Heart right ventricle (tissue), 16 donors: ENCODE measurements at regions not wholly inside any gene's neighbourhood (a gene's known extent, or its start where the extent isn't known, plus 50 kb on each side); places are given as distances from the start of the nearest gene placed in this dataset.

Experiments used
- ATAC-seq, 8 donors: fragments of 200-7000 bp; cut with Tn5 transposase; one replicate each; pipeline ENCODE4 v1.9.1; 2020; ENCODE audit warnings: mild to moderate bottlenecking in 8 of 8, moderate library complexity in 8 of 8, moderate number of reproducible peaks in 1 of 8
- DNase-seq, 2 donors: peaks; one replicate each; pipeline ENCODE4 v3.0.0-alpha.2; 2020
- H3K27ac ChIP-seq, 10 donors: fragments of 200-600 bp; sonication (generic) in 2 of 10; one replicate each; pipeline versions ENCODE4 v1.5.0 to v1.8.0; 2020 to 2022; ENCODE audit warnings: mild to moderate bottlenecking in 3 of 10
- H3K27me3 ChIP-seq, 7 donors: fragments of 200-600 bp; one replicate each; pipeline ENCODE4 v1.8.0; 2021 to 2022; ENCODE audit warnings: mild to moderate bottlenecking in 2 of 7
- H3K36me3 ChIP-seq, 9 donors: fragments of 200-600 bp; sonication (generic) in 1 of 9; one replicate each; pipeline versions ENCODE4 v1.5.0 to v1.8.0; 2020 to 2022; ENCODE audit warnings: mild to moderate bottlenecking in 2 of 9
- H3K4me1 ChIP-seq, 9 donors: fragments of 200-600 bp; sonication (generic) in 1 of 9; one replicate each; pipeline versions ENCODE4 v1.5.0 to v1.8.0; 2020 to 2022; ENCODE audit warnings: mild to moderate bottlenecking in 4 of 9
- H3K4me3 ChIP-seq, 10 donors: fragments of 200-600 bp; sonication (generic) in 2 of 10; one replicate each; pipeline versions ENCODE4 v1.5.0 to v1.8.0; 2020 to 2022; ENCODE audit warnings: mild to moderate bottlenecking in 7 of 10, moderate library complexity in 2 of 10
- H3K9me3 ChIP-seq, 11 donors: fragments of 200-600 bp in 10 of 11; sonication (generic) in 2 of 11; one replicate each; pipeline versions ENCODE4 v1.5.0 to v1.8.0; 2013 to 2022; ENCODE audit warnings: mild to moderate bottlenecking in 2 of 11, control low read depth in 1 of 11, moderate library complexity in 1 of 11
- WGBS, 2 donors: extraction: QIAGEN DNeasy Blood & Tissue Kit; methylation state at CpG; one replicate each; pipeline ENCODE4 v1.1.7; 2013; ENCODE audit warnings: inconsistent platforms in 1 of 2; 5-methylcytosine and 5-hydroxymethylcytosine counted together
- intact Hi-C, 10 donors: fragments of 100-400 bp; cut with DNase I; formaldehyde crosslinking; loops; one replicate each; pipeline versions ENCODE4 v1.11.1 to v1.14.2; 2022
- TF ChIP-seq, protein P1 (sequence below), 9 donors: fragments of 200-600 bp; sonication (generic) in 2 of 9; IDR thresholded peaks; one replicate each; pipeline versions ENCODE4 v1.5.0 to v1.8.0; 2021 to 2022; ENCODE audit warnings: antibody characterized with exemption in 9 of 9, mild to moderate bottlenecking in 5 of 9, moderate library complexity in 1 of 9
- donor health status: Arrhythmogenic right ventricular cardiomyopathy.
- donor health status: ischemic (EF 13 %, LVEDD 7.1; RV severe dilation, severe dysfunction).
- donor health status: healthy with polysubstance abuse.
- donor health status: DM: no; HTN: yes; CAD: no.
- donor health status: DM: no; HTN: no; CAD: no.
- donor health status: ischemic (EF 25% LVEDD 6.9; RV normal size, moderate dysfunction).
- donor health status: ischemic (EF 25% LVEDD 5.7; RV mildly dilated, moderate dysfunction).
- donor health status: healthy.
- donor health status: DM: yes; HTN: yes; CAD: no.
- donor health status: Ischemic cardiomyopathy.
- donor health status: ischemic (EF 35%, LVEDD 5.7; RV mildly dilated, moderate dysfunction).
- donor health status: nonischemic (EF 11% LVEDD 7.7; RV severe dilation, severe dysfunction).
- donor health status: DM: yes; HTN: yes; CAD: no.
- donor health status: PGD.
- donor health status: ischemic (EF 29% LVEDD 5.4; RV normal size, mild dysfunction).
- donor health status: nonischemic (EF 23%, LVEDD 6.1; RV moderate dilation, normal function).

DNA sequence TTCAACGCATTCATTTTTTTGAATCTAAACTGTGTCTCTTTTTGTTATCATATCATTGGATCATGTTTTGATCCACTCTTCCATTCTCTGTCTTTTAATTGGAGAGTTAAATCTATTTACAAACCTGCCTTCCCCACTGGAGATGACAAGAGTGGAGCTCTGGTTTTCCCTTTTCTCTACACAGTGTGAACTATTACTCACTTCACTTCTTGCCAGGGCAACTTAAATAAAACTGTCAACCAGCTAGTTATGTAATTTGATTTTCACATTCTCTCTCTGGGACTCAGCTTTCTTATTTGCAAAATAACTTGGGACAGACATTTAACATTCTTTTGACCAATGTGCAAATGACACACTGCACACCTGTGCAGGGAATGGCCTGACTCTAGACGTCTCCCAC is 230.8 kb upstream of the CST7 start:
- intact Hi-C loops = no loop called here
- no peaks in the 10 kb centered on the region for H3K36me3 ChIP-seq
- H3K27ac ChIP-seq = no peak overlapping the region
- no peaks in the 10 kb centered on the region for H3K4me1 ChIP-seq
- 77 to 80% methylated on average over 2 of the region's 2 CpGs for WGBS, 2 donors
- no peak for DNase-seq
- peaks cover 0 to 16% (median 2%) of the 10 kb centered on the region in 11 donors for H3K9me3 ChIP-seq
- TF ChIP-seq, protein P1, sequence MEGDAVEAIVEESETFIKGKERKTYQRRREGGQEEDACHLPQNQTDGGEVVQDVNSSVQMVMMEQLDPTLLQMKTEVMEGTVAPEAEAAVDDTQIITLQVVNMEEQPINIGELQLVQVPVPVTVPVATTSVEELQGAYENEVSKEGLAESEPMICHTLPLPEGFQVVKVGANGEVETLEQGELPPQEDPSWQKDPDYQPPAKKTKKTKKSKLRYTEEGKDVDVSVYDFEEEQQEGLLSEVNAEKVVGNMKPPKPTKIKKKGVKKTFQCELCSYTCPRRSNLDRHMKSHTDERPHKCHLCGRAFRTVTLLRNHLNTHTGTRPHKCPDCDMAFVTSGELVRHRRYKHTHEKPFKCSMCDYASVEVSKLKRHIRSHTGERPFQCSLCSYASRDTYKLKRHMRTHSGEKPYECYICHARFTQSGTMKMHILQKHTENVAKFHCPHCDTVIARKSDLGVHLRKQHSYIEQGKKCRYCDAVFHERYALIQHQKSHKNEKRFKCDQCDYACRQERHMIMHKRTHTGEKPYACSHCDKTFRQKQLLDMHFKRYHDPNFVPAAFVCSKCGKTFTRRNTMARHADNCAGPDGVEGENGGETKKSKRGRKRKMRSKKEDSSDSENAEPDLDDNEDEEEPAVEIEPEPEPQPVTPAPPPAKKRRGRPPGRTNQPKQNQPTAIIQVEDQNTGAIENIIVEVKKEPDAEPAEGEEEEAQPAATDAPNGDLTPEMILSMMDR (IDR thresholded peaks at IDR 0.05) = no peak
- H3K27me3 ChIP-seq = peaks cover 0 to 23% (median 5%) of the 10 kb centered on the region in 7 donors
- ATAC-seq = no peak
- no peak overlapping the region for H3K4me3 ChIP-seq

DNA sequence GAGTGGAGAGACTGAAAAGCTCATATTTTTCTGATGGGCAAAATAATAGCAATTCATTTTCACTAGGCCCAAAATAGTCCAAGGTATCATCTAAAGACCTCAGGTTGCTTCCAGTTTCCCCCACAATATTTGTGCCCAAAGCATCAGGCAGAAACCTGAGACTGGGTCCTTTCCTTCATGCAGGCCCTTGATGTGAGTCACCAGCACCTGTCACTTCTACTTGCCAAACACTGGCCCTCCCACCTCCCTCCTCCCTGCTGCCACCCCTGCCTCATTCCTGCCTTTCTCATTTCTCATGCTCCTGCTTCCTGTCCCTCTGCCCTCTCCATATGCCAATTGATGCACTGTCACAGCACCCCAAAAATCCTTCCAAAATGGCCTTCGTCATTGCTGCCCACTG is 230.4 kb upstream of the CST7 start:
- H3K36me3 ChIP-seq = no peaks in the 10 kb centered on the region
- no peak for ATAC-seq
- no peaks in the 10 kb centered on the region for H3K4me1 ChIP-seq
- peaks cover 0 to 12% (median 2%) of the 10 kb centered on the region in 11 donors for H3K9me3 ChIP-seq
- H3K27me3 ChIP-seq = peaks cover 0 to 26% (median 5%) of the 10 kb centered on the region in 7 donors
- intact Hi-C loops = no loop called here
- H3K4me3 ChIP-seq = no peak overlapping the region
- no peak overlapping the region for H3K27ac ChIP-seq
- TF ChIP-seq, protein P1 (IDR thresholded peaks at IDR 0.05) = no peak
- 79 to 100% methylated on average over 1 of the region's 1 CpG for WGBS, 2 donors
- DNase-seq = no peak

DNA sequence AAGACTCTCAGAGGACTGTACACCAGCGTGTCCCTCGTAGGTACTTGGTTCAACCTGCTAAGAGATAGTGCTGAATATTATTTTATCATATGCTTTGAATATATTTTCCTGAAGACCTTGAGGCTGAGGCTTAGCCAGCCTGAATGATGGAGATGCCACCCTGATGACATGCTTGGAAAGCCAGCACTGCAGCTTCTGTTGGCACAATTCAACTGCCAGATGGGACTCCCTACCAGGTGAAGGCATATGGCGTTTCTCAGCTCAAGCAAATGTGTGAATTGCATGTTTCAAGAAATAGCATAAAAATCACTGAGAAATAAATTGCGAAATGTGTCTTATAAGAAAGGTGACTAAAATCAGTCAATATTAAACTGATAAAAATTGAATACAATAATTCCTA is 228.1 kb upstream of the CST7 start:
- 80 to 87% methylated on average over 4 of the region's 4 CpGs for WGBS, 2 donors
- no peak overlapping the region for H3K27ac ChIP-seq
- TF ChIP-seq, protein P1 (IDR thresholded peaks at IDR 0.05) = no peak
- H3K9me3 ChIP-seq = no peaks in the 10 kb centered on the region
- DNase-seq = no peak
- peaks cover 0 to 35% (median 6%) of the 10 kb centered on the region in 7 donors for H3K27me3 ChIP-seq
- H3K4me1 ChIP-seq = no peaks in the 10 kb centered on the region
- no peak overlapping the region for H3K4me3 ChIP-seq
- ATAC-seq = no peak
- no peaks in the 10 kb centered on the region for H3K36me3 ChIP-seq
- intact Hi-C loops = no loop called here

DNA sequence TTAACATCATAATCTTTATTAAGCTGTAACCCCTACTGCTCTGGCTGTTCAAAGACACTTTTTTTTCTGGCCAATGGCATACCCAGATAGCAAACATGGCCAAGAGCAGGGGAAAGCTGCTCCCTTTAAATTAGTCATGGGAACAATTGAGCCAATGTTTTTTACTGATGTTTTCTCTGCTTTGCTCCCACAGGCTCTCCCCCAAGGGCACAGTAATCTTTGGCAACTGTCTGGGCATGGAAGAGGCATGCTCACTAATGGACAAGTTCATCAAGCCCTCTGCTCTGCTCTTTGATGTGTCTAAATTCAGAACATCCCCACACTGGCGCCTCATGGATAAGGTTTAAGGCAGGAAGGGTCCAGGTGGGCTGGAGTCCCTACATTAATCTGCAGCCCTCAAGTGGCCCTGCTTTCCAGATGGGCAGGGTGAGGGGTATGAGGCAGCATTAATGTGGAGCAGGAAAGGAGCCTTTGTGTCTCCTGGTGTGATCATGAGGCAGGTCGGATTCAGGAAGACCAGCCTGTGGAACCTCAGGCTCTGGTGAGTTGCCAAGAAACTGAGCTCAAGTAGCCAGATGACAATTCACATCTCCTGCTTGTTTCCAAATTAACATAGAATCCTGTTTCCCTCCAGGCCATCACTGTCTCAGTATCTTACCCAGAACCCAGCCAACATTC is 227.0 kb upstream of the CST7 start:
- ATAC-seq = no peak
- TF ChIP-seq, protein P1 (IDR thresholded peaks at IDR 0.05) = no peak
- 60 to 71% methylated on average over 2 of the region's 2 CpGs for WGBS, 2 donors

More for the DNA sequence above, 227.0 kb upstream of the CST7 start:
- no peak for DNase-seq
- H3K4me1 ChIP-seq = no peaks in the 10 kb centered on the region
- H3K36me3 ChIP-seq = no peaks in the 10 kb centered on the region
- H3K27ac ChIP-seq = no peak overlapping the region
- intact Hi-C loops = no loop called here
- peaks cover 0 to 35% (median 6%) of the 10 kb centered on the region in 7 donors for H3K27me3 ChIP-seq
- no peak overlapping the region for H3K4me3 ChIP-seq
- no peaks in the 10 kb centered on the region for H3K9me3 ChIP-seq
